ENCODE measurements at regions not wholly inside any gene's neighbourhood (a gene's known extent, or its start where the extent isn't known, plus 50 kb on each side); places are given as distances from the start of the nearest gene placed in this dataset.

DNA sequence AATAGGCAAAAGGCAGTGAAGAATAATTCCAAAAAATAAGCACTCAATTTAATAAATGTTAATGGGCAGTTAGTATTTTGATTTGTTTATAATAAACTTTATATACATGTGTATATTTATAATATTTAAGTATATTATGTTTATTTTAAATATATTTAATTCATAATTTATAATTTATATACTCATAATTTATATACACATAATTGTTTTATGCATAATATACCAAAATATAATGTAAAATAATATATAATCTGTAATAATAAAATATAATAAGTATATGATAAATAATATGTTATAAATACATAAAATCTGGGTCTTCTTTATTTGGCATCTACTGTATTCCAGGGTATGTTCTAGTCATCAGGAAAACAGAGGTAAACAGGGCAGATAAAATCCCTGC lies 100.2 kb upstream of the ARID2 start:
- no peaks in the 10 kb centered on the region for H3K36me3 ChIP-seq (ENCODE audit: control insufficient read depth in 2 of 2, insufficient read depth in 2 of 2, low read length in 1 of 2)
- no peak overlapping the region for H3K4me3 ChIP-seq (ENCODE audit: low read depth in 1 of 2, low read length in 2 of 2)
- H3K4me1 ChIP-seq (ENCODE audit: control insufficient read depth in 2 of 2, insufficient read depth in 2 of 2, low read length in 1 of 2): no peaks in the 10 kb centered on the region
- H3K9me3 ChIP-seq (ENCODE audit: control insufficient read depth in 2 of 2, insufficient read depth in 1 of 2, low read depth in 1 of 2, low read length in 1 of 2): peaks cover 0 to 4% of the 10 kb centered on the region in 2 donors
- H3K27ac ChIP-seq (ENCODE audit: low read depth in 2 of 2, low read length in 1 of 2): no peak overlapping the region
- H3K27me3 ChIP-seq (ENCODE audit: control insufficient read depth in 1 of 2, insufficient read depth in 2 of 2, low read length in 2 of 2): no peaks in the 10 kb centered on the region

DNA sequence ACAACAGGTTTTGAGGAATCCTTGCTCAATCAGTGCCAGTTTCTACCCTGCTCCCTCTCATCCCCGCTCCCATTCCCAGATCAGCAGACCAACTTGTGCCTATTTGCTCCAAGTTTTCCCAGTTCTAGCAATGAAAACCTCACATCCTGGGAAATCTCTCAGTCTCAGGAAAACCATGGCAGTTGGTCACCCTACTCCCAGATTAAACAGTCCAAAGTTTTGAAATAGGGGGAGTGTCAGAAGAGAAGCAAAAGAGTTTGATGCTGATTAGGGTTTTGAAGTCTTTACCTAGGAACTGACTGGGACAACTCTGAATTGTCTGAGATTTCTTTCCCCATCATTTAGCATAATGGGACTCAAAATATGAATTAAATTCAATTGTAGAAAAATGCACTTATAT lies 95.8 kb upstream of the ARID2 start:
- Histone ChIP-seq H3K27me3 (ENCODE audit: control insufficient read depth in 1 of 2, insufficient read depth in 2 of 2, low read length in 2 of 2) (no peaks in the 10 kb centered on the region), H3K27ac (ENCODE audit: low read depth in 2 of 2, low read length in 1 of 2) (no peak overlapping the region), H3K4me1 (ENCODE audit: control insufficient read depth in 2 of 2, insufficient read depth in 2 of 2, low read length in 1 of 2) (no peaks in the 10 kb centered on the region), H3K36me3 (ENCODE audit: control insufficient read depth in 2 of 2, insufficient read depth in 2 of 2, low read length in 1 of 2) (no peaks in the 10 kb centered on the region), H3K4me3 (ENCODE audit: low read depth in 1 of 2, low read length in 2 of 2) (no peak overlapping the region), H3K9me3 (ENCODE audit: control insufficient read depth in 2 of 2, insufficient read depth in 1 of 2, low read depth in 1 of 2, low read length in 1 of 2) (peaks cover 0 to 4% of the 10 kb centered on the region in 2 donors)
- 96 to 98% methylated on average over 1 of the region's 1 CpG for WGBS, 2 donors

DNA sequence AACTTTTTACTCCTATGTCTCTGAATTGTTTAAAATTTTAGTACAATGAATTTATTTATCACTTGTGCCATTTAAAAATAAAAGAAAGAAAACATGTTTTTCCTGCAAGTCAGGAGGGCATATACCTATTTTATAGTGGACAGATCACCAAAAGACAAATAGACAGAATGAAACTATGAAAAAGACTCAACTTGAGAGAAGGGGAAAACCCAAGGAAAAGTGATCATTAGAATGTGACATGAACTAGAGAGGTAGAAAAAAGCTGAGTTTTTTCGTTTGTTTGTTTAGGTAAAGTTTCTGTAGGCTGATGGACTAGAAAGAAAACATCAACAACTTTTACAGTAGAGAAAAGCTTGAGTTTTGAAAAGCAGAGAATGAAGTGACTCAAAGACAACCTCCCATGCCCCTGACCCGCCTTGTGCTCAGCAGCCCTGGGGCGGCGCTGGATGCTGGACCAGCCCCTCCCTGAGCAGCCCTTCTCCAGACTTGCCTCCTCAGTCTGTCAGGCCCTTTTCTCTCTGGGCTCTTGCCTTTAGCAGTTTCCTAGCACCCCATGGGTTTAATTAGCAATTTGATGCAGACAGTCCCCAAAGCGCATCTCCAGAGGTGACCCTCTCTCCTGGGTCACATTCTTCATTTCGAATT lies 95.1 kb upstream of the ARID2 start:
- H3K4me1 ChIP-seq (ENCODE audit: control insufficient read depth in 2 of 2, insufficient read depth in 2 of 2, low read length in 1 of 2): no peaks in the 10 kb centered on the region
- no peaks in the 10 kb centered on the region for H3K36me3 ChIP-seq (ENCODE audit: control insufficient read depth in 2 of 2, insufficient read depth in 2 of 2, low read length in 1 of 2)
- 82 to 85% methylated on average over 6 of the region's 6 CpGs for WGBS, 2 donors
- no peaks in the 10 kb centered on the region for H3K27me3 ChIP-seq (ENCODE audit: control insufficient read depth in 1 of 2, insufficient read depth in 2 of 2, low read length in 2 of 2)
- H3K9me3 ChIP-seq (ENCODE audit: control insufficient read depth in 2 of 2, insufficient read depth in 1 of 2, low read depth in 1 of 2, low read length in 1 of 2): peaks cover 0 to 4% of the 10 kb centered on the region in 2 donors
- no peak overlapping the region for H3K27ac ChIP-seq (ENCODE audit: low read depth in 2 of 2, low read length in 1 of 2)
- H3K4me3 ChIP-seq (ENCODE audit: low read depth in 1 of 2, low read length in 2 of 2): no peak overlapping the region

DNA sequence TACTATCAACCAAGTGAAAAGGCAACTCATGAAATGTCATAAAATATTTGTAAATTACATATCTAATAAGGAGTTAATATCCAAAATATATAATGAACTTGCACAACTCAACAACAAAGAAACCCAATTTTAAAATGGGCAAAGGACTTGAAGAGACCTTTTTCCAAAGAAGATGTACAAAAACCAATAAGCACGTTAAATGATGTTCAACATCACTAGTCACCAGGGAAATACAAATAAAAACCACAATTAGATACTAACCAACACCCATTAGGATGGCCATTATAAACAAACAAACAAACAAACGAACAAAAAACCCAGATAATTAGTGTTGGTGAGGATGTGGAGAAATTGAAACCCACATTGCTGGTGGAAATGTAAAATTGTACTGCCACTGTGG lies 92.3 kb upstream of the ARID2 start:
- Histone ChIP-seq H3K9me3 (ENCODE audit: control insufficient read depth in 2 of 2, insufficient read depth in 1 of 2, low read depth in 1 of 2, low read length in 1 of 2) (peaks cover 0 to 2% of the 10 kb centered on the region in 2 donors), H3K27me3 (ENCODE audit: control insufficient read depth in 1 of 2, insufficient read depth in 2 of 2, low read length in 2 of 2) (no peaks in the 10 kb centered on the region), H3K27ac (ENCODE audit: low read depth in 2 of 2, low read length in 1 of 2) (no peak overlapping the region), H3K4me1 (ENCODE audit: control insufficient read depth in 2 of 2, insufficient read depth in 2 of 2, low read length in 1 of 2) (no peaks in the 10 kb centered on the region), H3K36me3 (ENCODE audit: control insufficient read depth in 2 of 2, insufficient read depth in 2 of 2, low read length in 1 of 2) (no peaks in the 10 kb centered on the region), H3K4me3 (ENCODE audit: low read depth in 1 of 2, low read length in 2 of 2) (no peak overlapping the region)
- 91 to 93% methylated on average over 2 of the region's 2 CpGs for WGBS, 2 donors

DNA sequence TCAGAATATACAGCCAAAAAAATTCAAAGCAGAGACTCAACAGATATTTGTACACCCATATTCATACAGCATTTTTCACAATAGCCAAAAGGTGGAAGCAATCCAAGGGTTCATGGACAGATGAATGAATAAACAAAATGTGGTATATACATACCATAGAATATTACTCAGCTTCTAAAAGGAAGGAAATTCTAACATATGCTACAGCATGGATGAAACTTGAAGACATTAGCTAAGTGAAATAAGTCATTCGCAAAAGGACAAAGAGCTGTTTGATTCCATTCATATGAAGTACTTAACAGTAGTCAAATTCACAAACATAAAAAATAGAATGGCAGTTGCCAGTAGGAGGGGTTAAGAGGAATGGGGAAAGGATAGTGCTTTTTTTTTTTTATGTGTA lies 91.8 kb upstream of the ARID2 start:
- peaks cover 0 to 2% of the 10 kb centered on the region in 2 donors for H3K9me3 ChIP-seq (ENCODE audit: control insufficient read depth in 2 of 2, insufficient read depth in 1 of 2, low read depth in 1 of 2, low read length in 1 of 2)
- H3K4me1 ChIP-seq (ENCODE audit: control insufficient read depth in 2 of 2, insufficient read depth in 2 of 2, low read length in 1 of 2): no peaks in the 10 kb centered on the region
- no peak overlapping the region for H3K4me3 ChIP-seq (ENCODE audit: low read depth in 1 of 2, low read length in 2 of 2)
- H3K27me3 ChIP-seq (ENCODE audit: control insufficient read depth in 1 of 2, insufficient read depth in 2 of 2, low read length in 2 of 2): no peaks in the 10 kb centered on the region
- 75 to 83% methylated on average over 1 of the region's 1 CpG for WGBS, 2 donors
- no peaks in the 10 kb centered on the region for H3K36me3 ChIP-seq (ENCODE audit: control insufficient read depth in 2 of 2, insufficient read depth in 2 of 2, low read length in 1 of 2)
- H3K27ac ChIP-seq (ENCODE audit: low read depth in 2 of 2, low read length in 1 of 2): no peak overlapping the region

DNA sequence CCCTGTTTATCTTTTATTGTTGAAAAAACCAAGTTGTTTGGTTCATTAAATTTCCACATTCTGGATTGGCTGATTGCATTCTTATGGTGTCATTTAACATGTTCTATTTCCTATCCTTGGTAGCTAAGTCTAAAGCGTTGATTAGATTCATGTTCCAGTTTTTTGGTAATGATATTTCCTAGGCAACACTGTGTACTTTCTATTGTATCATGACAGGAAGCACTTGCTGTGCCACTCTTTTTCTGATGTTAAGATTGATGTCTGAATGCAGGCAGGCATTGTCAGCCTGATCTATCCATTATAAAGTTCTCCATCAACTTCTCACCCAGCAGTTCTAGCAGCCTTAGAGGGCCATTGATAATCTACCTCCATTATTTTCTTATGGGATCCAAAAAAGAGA lies 91.1 kb upstream of the ARID2 start:
- 76 to 79% methylated on average over 1 of the region's 1 CpG for WGBS, 2 donors
- no peak overlapping the region for H3K4me3 ChIP-seq (ENCODE audit: low read depth in 1 of 2, low read length in 2 of 2)
- no peaks in the 10 kb centered on the region for H3K27me3 ChIP-seq (ENCODE audit: control insufficient read depth in 1 of 2, insufficient read depth in 2 of 2, low read length in 2 of 2)
- H3K36me3 ChIP-seq (ENCODE audit: control insufficient read depth in 2 of 2, insufficient read depth in 2 of 2, low read length in 1 of 2): no peaks in the 10 kb centered on the region
- H3K4me1 ChIP-seq (ENCODE audit: control insufficient read depth in 2 of 2, insufficient read depth in 2 of 2, low read length in 1 of 2): no peaks in the 10 kb centered on the region
- H3K9me3 ChIP-seq (ENCODE audit: control insufficient read depth in 2 of 2, insufficient read depth in 1 of 2, low read depth in 1 of 2, low read length in 1 of 2): peaks cover 0 to 2% of the 10 kb centered on the region in 2 donors
- H3K27ac ChIP-seq (ENCODE audit: low read depth in 2 of 2, low read length in 1 of 2): no peak overlapping the region

DNA sequence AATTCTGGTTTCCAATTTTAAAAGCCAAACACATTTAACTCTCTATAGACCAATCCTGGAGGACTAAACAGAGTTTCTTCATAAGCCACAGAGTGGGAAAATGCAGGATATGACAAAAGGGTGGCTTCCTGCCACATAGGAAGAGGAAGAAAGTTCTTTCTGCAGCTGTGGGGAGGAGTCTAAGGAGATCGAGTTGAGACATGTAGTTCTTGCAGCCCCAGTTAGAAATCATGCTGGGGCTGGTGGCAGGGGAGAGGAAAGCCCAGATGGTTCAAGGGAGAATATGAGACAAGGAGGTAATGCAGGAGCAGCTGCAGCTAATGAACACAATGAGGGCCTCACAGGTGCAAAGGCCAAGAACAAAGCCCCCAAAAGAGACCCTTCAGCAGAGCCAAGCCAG lies 85.0 kb upstream of the ARID2 start:
- peaks cover 0 to 2% of the 10 kb centered on the region in 2 donors for H3K9me3 ChIP-seq (ENCODE audit: control insufficient read depth in 2 of 2, insufficient read depth in 1 of 2, low read depth in 1 of 2, low read length in 1 of 2)
- no peaks in the 10 kb centered on the region for H3K27me3 ChIP-seq (ENCODE audit: control insufficient read depth in 1 of 2, insufficient read depth in 2 of 2, low read length in 2 of 2)
- H3K36me3 ChIP-seq (ENCODE audit: control insufficient read depth in 2 of 2, insufficient read depth in 2 of 2, low read length in 1 of 2): no peaks in the 10 kb centered on the region
- no peaks in the 10 kb centered on the region for H3K4me1 ChIP-seq (ENCODE audit: control insufficient read depth in 2 of 2, insufficient read depth in 2 of 2, low read length in 1 of 2)
- 10 to 20% methylated on average over 1 of the region's 1 CpG for WGBS, 2 donors
- H3K4me3 ChIP-seq (ENCODE audit: low read depth in 1 of 2, low read length in 2 of 2): no peak overlapping the region
- H3K27ac ChIP-seq (ENCODE audit: low read depth in 2 of 2, low read length in 1 of 2): no peak overlapping the region

DNA sequence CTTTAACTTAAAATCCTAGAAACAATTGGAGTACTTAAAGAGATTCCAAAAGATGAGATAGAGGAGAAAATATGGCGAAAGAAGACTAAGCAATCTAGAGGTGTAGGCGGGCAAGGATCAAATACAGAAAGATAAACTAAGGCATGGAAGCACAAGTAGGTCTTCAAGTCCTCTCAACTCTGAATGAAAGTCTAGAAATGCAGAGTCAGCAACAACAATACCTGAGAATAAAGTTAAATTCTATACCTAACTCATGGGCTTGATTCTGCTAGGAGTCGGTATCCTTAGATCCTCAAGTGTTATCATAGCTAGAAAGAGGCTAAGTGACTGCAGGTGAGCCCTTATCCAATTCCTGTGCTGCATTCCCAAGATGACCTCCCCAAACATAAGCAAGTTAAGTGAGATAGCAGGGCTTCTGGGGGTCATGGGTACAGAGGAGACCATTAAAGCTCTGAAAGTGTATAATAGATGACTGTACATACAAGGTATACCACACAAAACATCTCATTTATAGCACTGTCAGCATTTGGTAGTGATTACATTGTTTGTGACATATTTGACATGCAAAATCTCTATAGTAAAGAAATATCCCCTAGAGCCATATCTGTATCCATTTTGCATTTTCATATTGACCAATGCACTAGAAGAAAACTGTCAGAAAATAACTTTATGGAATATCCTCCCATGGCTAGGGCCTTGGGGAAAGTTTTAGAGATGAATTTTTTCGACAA lies 82.5 kb upstream of the ARID2 start:
- WGBS, 2 donors: 94 to 96% methylated on average over 4 of the region's 4 CpGs
- Histone ChIP-seq H3K36me3 (ENCODE audit: control insufficient read depth in 2 of 2, insufficient read depth in 2 of 2, low read length in 1 of 2) (no peaks in the 10 kb centered on the region), H3K4me1 (ENCODE audit: control insufficient read depth in 2 of 2, insufficient read depth in 2 of 2, low read length in 1 of 2) (no peaks in the 10 kb centered on the region), H3K27me3 (ENCODE audit: control insufficient read depth in 1 of 2, insufficient read depth in 2 of 2, low read length in 2 of 2) (no peaks in the 10 kb centered on the region), H3K4me3 (ENCODE audit: low read depth in 1 of 2, low read length in 2 of 2) (no peak overlapping the region), H3K9me3 (ENCODE audit: control insufficient read depth in 2 of 2, insufficient read depth in 1 of 2, low read depth in 1 of 2, low read length in 1 of 2) (no peaks in the 10 kb centered on the region), H3K27ac (ENCODE audit: low read depth in 2 of 2, low read length in 1 of 2) (no peak overlapping the region)

DNA sequence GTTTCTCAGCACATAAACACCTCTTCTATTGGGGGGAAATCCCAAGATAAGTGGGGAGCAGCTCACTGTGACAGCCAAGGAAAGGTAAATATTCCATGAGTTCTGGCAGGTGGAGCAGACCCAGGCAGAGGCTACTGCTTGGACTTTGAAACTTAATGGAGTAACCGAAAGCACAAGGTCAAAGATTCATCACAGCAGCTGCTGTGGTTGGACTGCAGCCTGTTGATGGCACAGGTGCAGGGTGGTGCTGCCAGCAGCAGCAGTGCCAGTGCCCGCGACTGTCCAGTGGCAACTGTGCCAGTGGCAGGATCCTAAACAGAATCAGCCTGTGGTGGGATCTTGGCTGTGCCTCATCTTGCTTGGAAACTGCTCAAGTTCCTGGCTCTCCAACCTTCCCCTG lies 81.4 kb upstream of the ARID2 start:
- Histone ChIP-seq H3K4me3 (ENCODE audit: low read depth in 1 of 2, low read length in 2 of 2) (no peak overlapping the region), H3K4me1 (ENCODE audit: control insufficient read depth in 2 of 2, insufficient read depth in 2 of 2, low read length in 1 of 2) (no peaks in the 10 kb centered on the region), H3K27ac (ENCODE audit: low read depth in 2 of 2, low read length in 1 of 2) (no peak overlapping the region), H3K27me3 (ENCODE audit: control insufficient read depth in 1 of 2, insufficient read depth in 2 of 2, low read length in 2 of 2) (no peaks in the 10 kb centered on the region), H3K9me3 (ENCODE audit: control insufficient read depth in 2 of 2, insufficient read depth in 1 of 2, low read depth in 1 of 2, low read length in 1 of 2) (no peaks in the 10 kb centered on the region), H3K36me3 (ENCODE audit: control insufficient read depth in 2 of 2, insufficient read depth in 2 of 2, low read length in 1 of 2) (no peaks in the 10 kb centered on the region)
- WGBS, 2 donors: 61 to 81% methylated on average over 3 of the region's 3 CpGs

DNA sequence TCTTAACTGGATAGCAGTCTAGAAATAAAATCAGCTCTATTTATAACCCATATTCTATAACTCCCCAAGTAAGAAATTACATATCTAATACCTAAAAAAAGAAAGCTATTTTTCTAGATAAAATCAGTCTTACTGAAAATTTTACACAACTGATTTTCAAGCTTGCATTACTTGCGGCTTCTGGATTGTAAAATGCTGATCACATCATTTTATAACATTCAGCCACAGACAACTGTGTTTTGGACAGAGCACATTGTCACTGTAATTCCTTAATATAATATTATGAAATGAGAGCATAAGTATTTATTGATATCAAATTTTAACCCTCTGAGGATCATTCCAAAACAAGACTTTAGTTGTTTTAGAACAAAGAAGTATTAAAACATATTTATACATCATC lies 78.5 kb upstream of the ARID2 start:
- 92 to 93% methylated on average over 1 of the region's 1 CpG for WGBS, 2 donors

More for the DNA sequence above, 78.5 kb upstream of the ARID2 start:
- H3K4me1 ChIP-seq (ENCODE audit: control insufficient read depth in 2 of 2, insufficient read depth in 2 of 2, low read length in 1 of 2): no peaks in the 10 kb centered on the region
- H3K4me3 ChIP-seq (ENCODE audit: low read depth in 1 of 2, low read length in 2 of 2): no peak overlapping the region
- H3K27me3 ChIP-seq (ENCODE audit: control insufficient read depth in 1 of 2, insufficient read depth in 2 of 2, low read length in 2 of 2): no peaks in the 10 kb centered on the region
- no peaks in the 10 kb centered on the region for H3K9me3 ChIP-seq (ENCODE audit: control insufficient read depth in 2 of 2, insufficient read depth in 1 of 2, low read depth in 1 of 2, low read length in 1 of 2)
- H3K36me3 ChIP-seq (ENCODE audit: control insufficient read depth in 2 of 2, insufficient read depth in 2 of 2, low read length in 1 of 2): no peaks in the 10 kb centered on the region
- no peak overlapping the region for H3K27ac ChIP-seq (ENCODE audit: low read depth in 2 of 2, low read length in 1 of 2)
